Progenitor cell of endocrine pancreas (in vitro differentiated cells): ENCODE measurements at regions not wholly inside any gene's neighbourhood (a gene's known extent, or its start where the extent isn't known, plus 50 kb on each side); places are given as distances from the start of the nearest gene placed in this dataset.

Source experiments
- DNase-seq: peaks from one replicate; pipeline ENCODE4 v3.0.0; 2021; ENCODE audit warnings: low spot score; ENCODE audit not compliant: unreplicated experiment
- H3K27ac Mint-ChIP-seq: 2 replicates; pipeline ENCODE4 v1.8.0; 2021; ENCODE audit warnings: mild to moderate bottlenecking, moderate library complexity, mixed read lengths
- H3K27me3 Mint-ChIP-seq: 2 replicates; pipeline ENCODE4 v1.8.0; 2021; ENCODE audit warnings: mixed read lengths
- H3K36me3 Mint-ChIP-seq: 2 replicates; pipeline ENCODE4 v1.8.0; 2022; ENCODE audit warnings: mixed read lengths; ENCODE audit not compliant: insufficient read depth
- H3K4me1 Mint-ChIP-seq: 2 replicates; pipeline ENCODE4 v1.8.0; 2021; ENCODE audit warnings: low read depth, mixed read lengths
- H3K4me3 Mint-ChIP-seq: 2 replicates; pipeline ENCODE4 v1.8.0; 2021; ENCODE audit warnings: low read depth, mild to moderate bottlenecking, moderate library complexity, mixed read lengths
- H3K9me3 Mint-ChIP-seq: 2 replicates; pipeline ENCODE4 v1.8.0; 2021; ENCODE audit warnings: low read depth, mixed read lengths
- TF ChIP-seq, protein P1 (sequence below): fragments of 200-600 bp; sonication (generic); IDR thresholded peaks from one replicate; pipeline ENCODE4 v1.5.0; 2021; ENCODE audit warnings: antibody characterized with exemption, mild to moderate bottlenecking; ENCODE audit not compliant: unreplicated experiment

DNA sequence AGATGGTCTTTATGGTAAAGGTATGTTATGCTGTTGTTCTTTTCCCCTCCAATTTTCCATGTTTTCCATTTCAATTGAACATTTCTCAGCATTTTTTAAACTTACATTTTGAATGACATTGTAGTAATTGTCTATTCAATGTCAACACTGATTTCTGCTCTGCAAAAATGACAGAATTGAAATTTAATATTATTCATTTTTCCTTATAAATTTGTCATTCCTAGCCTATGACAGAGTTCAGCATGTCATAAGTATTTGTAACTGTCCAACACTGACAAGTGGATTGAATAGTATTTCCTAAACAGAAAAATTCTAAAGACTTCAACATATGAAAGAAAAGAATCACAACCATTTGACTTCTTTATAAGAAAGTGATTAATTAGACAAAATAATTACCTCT lies 1478.3 kb upstream of the CDH6 start:
- Mint-ChIP-seq H3K9me3 (no peaks in the 10 kb centered on the region), H3K27ac (no peak overlapping the region), H3K36me3 (no peaks in the 10 kb centered on the region), H3K27me3 (no peaks in the 10 kb centered on the region), H3K4me3 (no peak overlapping the region), H3K4me1 (no peaks in the 10 kb centered on the region)
- DNase-seq: no peak
- TF ChIP-seq, protein P1, sequence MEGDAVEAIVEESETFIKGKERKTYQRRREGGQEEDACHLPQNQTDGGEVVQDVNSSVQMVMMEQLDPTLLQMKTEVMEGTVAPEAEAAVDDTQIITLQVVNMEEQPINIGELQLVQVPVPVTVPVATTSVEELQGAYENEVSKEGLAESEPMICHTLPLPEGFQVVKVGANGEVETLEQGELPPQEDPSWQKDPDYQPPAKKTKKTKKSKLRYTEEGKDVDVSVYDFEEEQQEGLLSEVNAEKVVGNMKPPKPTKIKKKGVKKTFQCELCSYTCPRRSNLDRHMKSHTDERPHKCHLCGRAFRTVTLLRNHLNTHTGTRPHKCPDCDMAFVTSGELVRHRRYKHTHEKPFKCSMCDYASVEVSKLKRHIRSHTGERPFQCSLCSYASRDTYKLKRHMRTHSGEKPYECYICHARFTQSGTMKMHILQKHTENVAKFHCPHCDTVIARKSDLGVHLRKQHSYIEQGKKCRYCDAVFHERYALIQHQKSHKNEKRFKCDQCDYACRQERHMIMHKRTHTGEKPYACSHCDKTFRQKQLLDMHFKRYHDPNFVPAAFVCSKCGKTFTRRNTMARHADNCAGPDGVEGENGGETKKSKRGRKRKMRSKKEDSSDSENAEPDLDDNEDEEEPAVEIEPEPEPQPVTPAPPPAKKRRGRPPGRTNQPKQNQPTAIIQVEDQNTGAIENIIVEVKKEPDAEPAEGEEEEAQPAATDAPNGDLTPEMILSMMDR: no peak

DNA sequence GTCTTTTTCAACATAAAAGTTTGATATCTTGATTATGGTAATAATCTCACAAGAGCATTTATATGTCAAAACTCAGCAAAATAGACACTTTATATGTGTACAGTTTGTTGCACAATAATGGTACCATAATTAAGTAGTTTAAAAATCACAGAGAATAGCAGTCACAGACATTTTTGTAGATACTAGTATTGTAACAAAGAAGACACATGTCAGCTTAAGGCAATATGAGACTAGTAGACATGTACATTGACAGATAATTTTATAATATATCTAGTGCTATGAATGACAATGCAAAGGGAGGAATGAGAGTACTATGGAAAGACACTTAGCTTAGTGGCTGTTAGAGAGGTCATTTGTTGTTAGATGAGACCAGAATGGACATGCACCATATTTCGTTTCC lies 1490.6 kb upstream of the CDH6 start:
- Mint-ChIP-seq H3K9me3 (peaks cover 6% of the 10 kb centered on the region), H3K27me3 (no peaks in the 10 kb centered on the region), H3K27ac (no peak overlapping the region), H3K4me1 (no peaks in the 10 kb centered on the region), H3K4me3 (no peak overlapping the region), H3K36me3 (no peaks in the 10 kb centered on the region)
- TF ChIP-seq, protein P1: no peak
- no peak for DNase-seq

DNA sequence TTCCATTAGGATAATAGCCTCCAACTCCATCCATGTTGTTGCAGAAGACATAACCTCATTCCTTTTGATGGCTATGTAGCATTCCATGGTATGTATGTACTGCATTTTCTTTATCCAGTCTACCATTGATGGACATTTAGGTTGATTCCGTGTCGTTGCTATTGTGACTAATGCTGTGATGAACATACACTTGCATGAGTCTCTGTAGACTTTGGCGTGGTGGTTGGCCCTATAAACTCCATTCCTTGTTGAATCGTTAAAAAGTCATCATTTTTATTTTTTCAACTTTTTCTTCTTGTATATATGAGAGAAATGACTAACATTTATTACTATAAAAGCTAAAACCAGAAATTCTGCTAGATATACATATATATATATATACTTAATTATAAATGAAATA lies 1491.9 kb upstream of the CDH6 start:
- DNase-seq: no peak
- TF ChIP-seq, protein P1: no peak
- Mint-ChIP-seq H3K9me3 (peaks cover 6% of the 10 kb centered on the region), H3K36me3 (no peaks in the 10 kb centered on the region), H3K27me3 (no peaks in the 10 kb centered on the region), H3K27ac (no peak overlapping the region), H3K4me3 (no peak overlapping the region), H3K4me1 (no peaks in the 10 kb centered on the region)

DNA sequence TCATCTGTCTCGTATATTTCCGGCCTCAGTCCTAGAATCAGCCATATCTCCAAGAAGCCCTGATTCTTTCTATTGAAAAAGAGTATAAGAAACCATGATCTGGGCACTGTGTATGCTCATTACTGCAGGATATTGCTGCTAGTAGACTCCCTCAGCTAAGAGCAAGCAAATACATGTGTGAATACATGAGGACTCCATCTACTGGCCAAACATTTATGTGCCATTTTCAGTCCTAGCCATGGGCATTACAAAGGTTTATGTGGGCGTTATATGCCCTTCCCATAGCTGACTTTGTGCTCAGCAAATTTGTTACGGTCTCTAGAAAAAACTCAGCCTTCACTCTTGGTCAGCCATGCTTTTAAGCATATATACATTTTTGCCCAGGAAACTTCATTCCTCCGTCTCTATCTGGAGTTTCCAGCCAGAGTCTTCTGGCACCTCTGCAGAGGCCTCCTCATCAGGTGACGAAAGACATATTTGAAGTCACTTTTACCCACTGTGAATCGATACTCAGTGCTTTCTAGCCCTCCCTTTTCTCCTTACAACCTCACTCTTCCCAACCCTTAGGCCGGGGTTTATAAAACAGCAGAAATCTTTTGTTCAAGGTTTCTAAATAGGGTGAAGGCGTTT lies 1495.6 kb upstream of the CDH6 start:
- H3K9me3 Mint-ChIP-seq: peaks cover 3% of the 10 kb centered on the region
- TF ChIP-seq, protein P1: peak; percentile 47
- H3K4me3 Mint-ChIP-seq: no peak overlapping the region
- H3K36me3 Mint-ChIP-seq: no peaks in the 10 kb centered on the region
- H3K27ac Mint-ChIP-seq: no peak overlapping the region
- H3K4me1 Mint-ChIP-seq: no peaks in the 10 kb centered on the region
- no peak for DNase-seq
- H3K27me3 Mint-ChIP-seq: no peaks in the 10 kb centered on the region

DNA sequence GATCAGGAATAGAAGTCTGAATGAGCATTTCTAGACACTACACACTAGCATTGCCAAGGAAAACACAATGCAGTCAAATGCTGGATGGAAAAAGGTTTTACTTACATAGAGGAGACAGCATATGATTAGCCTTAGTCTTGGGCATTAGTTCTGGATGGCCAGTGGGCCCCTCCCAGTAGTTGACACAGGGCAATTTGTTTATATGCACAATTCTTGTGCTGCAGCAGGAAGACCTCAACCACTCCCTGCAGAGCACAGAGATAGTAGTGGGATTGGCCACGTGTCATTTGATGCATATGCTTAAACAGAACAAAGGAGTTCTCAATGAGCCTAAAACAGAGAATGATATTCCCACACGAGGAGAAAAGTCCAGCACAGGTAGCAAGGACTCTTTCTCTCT lies 1496.2 kb upstream of the CDH6 start:
- Mint-ChIP-seq H3K9me3 (peaks cover 3% of the 10 kb centered on the region), H3K36me3 (no peaks in the 10 kb centered on the region), H3K27ac (no peak overlapping the region), H3K27me3 (no peaks in the 10 kb centered on the region), H3K4me1 (no peaks in the 10 kb centered on the region), H3K4me3 (no peak overlapping the region)
- TF ChIP-seq, protein P1: no peak
- no peak for DNase-seq
